PC-9 (cell line): ENCODE measurements at regions not wholly inside any gene's neighbourhood (a gene's known extent, or its start where the extent isn't known, plus 50 kb on each side); places are given as distances from the start of the nearest gene placed in this dataset.

Experiments used
- CTCF ChIP-seq: fragments of 200-600 bp; sonication (generic); conservative IDR thresholded peaks from 2 replicates; pipeline ENCODE4 v1.6.1; 2017; ENCODE audit warnings: mixed run types, antibody characterized with exemption, mild to moderate bottlenecking, moderate library complexity
- EZH2 ChIP-seq: fragments of 200-600 bp; sonication (generic); IDR thresholded peaks from 2 replicates; pipeline ENCODE4 v1.8.0; 2017; ENCODE audit warnings: antibody characterized with exemption, low read depth

GRCh38 chr9:99732715-99733114, 89.0 kb upstream of the NR4A3 start:
- no peak for TF ChIP-seq EZH2
- TF ChIP-seq CTCF = no peak
